ENCODE measurements at regions not wholly inside any gene's neighbourhood (a gene's known extent, or its start where the extent isn't known, plus 50 kb on each side); places are given as distances from the start of the nearest gene placed in this dataset.
"Not testable (repeated sequence)": the region's sequence is repeated elsewhere in the genome, so short reads cannot be mapped to it uniquely, and the experiment has no call there.

- DNase-seq, result no peak
Measured at GRCh38 chr6:140478631-140479030, 1104.2 kb upstream of the CITED2 start.

DNA sequence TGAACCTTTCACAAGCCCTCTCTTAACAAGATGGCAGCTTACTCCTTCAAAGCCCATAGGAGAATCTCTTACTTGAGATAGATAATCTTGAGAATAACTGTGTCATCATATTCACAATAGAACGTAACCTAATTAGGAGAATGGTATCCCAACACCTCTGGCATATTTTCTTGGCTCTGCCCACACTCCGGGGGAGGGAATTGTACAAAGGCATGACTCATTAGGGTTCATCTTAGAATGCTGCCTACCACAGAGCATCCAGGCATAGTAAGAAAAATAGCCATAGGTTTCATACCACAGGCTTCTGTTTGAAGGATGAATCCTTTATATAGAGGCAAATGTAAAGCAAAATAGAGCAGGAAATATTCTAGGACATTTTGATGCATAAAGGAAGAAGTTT, 1100.6 kb upstream of the CITED2 start:
- no peak for DNase-seq

DNA sequence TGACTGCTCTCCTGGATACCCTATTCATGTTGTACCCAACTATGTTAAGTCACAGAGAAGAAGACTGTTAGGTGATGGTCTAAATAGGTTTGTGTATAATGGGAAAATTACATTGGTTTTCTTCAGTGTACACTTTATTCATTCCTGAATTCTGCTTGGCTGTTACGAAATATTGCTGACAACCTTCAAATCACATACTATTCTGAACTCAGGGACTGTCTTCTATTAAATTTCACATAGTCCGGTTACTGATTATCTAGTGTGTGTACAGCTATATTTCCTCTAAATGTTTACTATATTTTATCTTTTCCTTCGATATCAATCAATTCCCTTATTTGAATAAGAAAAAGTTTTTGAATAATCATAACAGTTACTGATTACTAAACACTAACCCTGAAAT, 1090.3 kb upstream of the CITED2 start:
- DNase-seq, result no peak

- DNase-seq, result no peak
Measured at GRCh38 chr6:140463312-140463710, 1088.9 kb upstream of the CITED2 start.

DNA sequence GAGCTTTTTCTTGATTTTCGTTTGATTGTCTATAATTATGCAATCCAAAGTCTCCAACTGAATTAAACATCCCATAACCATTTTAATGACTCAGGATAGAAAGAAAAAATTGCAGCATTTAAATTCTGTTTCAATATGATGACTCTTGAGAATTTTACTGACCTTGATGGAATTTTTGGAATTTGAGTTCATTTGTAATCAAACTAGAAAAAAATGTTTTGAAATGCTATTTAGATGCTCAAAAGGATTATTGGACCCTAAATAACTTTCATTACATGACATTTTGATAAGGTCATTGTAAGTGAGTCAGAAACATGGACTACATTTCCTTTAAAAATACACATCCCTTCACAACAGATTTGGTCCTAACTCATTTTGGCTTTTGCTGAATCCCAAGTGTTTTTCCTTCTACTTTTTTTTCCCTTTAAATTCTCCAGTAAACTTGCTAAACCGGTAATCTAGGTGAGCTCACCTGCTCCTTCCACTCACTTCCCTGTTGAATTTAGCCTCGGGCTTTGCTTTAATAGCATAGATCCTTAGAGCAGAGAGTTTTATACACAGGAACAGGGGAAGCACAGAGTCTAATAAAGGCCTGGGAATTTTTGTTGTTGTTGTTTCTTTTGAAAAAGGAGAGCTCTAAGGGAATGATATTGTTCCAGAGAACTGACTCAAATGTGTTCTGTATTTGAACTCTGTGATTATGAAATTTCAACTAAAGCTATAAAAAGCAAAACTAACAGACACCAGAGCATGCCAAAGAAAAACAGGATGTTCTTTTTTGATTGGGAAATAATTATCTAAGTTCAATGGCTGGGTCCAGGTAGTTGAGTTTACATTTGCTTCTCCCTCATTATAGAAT, 1088.2 kb upstream of the CITED2 start:
- DNase-seq, result no peak

- no peak for DNase-seq
Measured at GRCh38 chr6:140462076-140462452, 1087.6 kb upstream of the CITED2 start.

DNA sequence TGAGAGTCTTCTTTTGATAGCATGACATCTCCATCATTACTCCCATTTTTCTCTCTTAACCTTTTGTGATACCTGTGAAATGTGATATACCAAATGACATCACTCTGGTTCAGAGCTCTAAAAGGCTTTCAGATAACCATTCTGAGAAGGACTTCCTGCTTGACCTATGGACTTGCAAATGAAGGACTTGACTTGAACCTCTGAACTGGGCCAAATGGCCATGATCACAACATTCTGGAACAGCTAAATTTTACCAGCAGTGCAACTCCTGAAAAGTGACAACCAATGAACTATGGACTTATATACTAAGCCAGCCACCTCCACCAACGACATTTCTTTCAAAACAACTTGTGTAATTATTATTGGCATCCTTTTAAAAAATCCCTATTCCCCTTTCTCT, 1085.8 kb upstream of the CITED2 start:
- no peak for DNase-seq

- DNase-seq, result no peak
Measured at GRCh38 chr6:140459209-140459608, 1084.8 kb upstream of the CITED2 start.

DNA sequence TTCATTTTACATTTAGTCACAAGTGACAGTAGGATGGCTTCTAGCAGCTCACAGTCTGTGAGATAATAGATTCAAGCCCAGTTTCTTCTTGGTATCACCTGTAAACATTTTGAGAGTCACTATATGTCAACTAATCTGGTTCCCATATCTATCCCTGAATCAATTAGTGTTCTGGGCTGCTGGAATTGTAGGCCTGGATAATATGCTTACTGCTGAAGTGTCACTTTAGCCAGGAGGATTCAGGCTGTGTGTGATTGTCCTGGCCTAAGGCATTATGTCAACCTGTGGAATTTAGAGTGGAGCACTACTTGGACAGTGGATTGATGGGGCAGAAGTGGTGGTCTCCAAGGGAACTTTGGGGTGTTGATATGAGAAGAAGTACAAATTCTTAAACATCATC, 1071.8 kb upstream of the CITED2 start:
- no peak for DNase-seq

GRCh38 chr6:140445474-140446004, 1071.1 kb upstream of the CITED2 start:
- peak; percentile 2 for DNase-seq

- DNase-seq, result not testable (repeated sequence)
Measured at GRCh38 chr6:140443112-140443511, 1068.7 kb upstream of the CITED2 start.

DNA sequence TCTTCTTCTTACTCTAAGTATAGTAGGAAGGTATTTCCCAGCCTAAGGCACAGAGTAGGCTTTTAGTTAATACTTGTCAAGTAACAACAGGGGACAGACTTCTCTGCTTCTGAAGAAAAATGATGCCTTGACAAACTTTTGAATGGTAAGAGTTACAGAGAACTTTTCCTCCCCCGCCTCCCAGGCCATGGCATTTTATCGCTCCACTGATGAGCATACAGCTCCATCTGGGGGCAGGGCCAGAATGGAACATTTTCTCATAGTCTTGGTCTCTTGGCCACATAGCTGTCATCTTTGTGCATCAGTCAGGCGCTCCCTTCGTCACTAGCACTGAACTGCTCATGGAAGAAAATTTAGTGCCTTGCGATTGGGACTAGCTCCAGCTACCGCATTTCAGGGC, 1066.8 kb upstream of the CITED2 start:
- DNase-seq, result no peak

- no peak for DNase-seq
Measured at GRCh38 chr6:140440223-140440835, 1065.9 kb upstream of the CITED2 start.

DNA sequence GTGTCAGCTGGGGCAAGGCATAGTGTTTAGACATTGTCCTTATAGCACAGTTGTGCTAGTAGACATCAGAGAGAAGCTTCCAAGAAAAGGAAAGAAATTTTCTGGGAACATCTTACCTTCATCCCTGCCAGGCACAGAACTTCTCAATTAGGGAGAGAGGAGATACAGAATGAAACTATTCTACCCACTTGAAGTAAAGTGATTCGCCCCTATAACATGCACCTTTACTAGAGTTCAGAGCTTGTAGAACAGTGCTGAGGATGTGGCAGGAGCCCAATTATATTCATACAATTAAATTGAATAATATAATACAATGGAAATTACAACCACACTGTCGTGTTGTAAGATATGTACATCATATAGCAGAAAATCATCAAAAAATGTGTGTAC, 1063.9 kb upstream of the CITED2 start:
- DNase-seq, result no peak

GRCh38 chr6:140437619-140438345, 1063.3 kb upstream of the CITED2 start:
- no peak for DNase-seq

DNA sequence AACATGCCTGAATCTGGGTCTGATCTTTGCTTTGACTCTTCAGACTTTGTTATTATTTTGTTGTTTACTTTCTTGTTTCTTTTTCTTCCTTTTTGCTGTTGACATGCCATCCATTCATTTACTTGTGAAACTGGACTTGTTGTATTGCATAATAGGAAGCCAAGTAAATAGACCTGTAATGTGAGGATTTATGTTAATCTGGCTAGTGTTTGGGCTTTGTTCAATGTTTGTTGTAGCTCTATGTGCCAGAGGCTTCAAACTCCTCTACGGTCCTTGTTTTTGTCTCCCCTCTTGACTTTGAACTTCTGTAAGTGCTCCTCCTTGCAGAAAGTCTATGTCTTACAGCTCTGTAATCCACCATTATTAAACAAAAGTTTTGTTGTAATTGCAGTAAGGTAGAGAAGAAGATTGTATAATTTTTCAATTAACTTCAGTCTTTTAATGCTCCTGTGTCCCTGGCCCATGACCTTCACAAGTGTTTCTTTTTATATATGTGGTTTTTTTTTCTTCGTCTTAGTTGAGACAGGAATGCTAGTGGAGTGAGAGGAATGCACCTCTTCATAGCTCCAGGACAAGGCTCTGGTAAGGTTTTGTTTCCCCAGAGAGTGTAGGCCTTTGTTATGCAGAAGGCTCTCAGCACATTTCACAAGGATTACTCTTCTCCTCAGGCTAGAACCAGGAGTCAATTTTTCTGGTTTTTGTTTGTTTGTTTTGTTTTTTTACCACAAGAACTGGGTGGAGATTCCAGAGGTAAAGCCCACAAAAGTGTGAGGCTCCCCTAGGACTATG, 1061.8 kb upstream of the CITED2 start:
- DNase-seq, result no peak

- no peak for DNase-seq
Measured at GRCh38 chr6:140434761-140435160, 1060.3 kb upstream of the CITED2 start.

- DNase-seq, result no peak
Measured at GRCh38 chr6:140433072-140433471, 1058.6 kb upstream of the CITED2 start.

- no peak for DNase-seq
Measured at GRCh38 chr6:140427842-140428241, 1053.4 kb upstream of the CITED2 start.

DNA sequence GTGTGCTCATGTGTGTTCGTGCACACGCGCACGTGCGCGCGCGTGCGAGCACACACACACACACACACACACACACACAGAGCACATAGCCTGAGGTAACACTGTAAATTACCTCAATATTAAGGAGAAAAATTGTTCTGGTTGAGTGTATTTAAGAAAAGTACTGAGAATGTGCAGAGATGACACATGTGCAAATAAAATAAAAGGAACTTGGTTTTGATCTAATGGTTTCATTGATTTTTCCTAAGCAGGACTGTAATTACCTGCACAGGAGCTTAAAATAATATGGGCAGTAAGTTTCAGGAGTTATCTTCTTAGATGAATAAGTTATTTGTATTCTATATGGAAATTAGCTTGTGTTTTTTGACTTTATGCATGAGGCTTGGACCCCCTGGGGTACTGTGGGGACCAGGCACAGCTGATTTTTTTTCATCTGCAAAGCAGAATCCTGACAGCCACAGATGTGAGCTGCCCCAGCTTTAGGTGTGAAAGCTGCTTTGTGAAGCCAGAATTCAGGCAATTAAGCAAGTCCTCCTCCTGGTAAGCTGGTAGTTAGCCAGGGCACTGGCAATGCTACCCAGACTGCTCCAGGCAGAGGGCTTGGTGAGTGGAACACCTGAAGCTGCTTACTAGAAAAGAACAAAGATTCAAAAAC, 1040.6 kb upstream of the CITED2 start:
- DNase-seq, result no peak

GRCh38 chr6:140403020-140403419, 1028.6 kb upstream of the CITED2 start:
- DNase-seq, result no peak

GRCh38 chr6:140401761-140402160, 1027.3 kb upstream of the CITED2 start:
- no peak for DNase-seq

Data from NCI-H446 treated with DMSO at 0.1 percent for 48 hours (cell line).